ENCODE measurements at regions not wholly inside any gene's neighbourhood (a gene's known extent, or its start where the extent isn't known, plus 50 kb on each side); places are given as distances from the start of the nearest gene placed in this dataset.

- H3K9me3 ChIP-seq (ENCODE audit: insufficient read depth, low read depth, low read length): no peaks in the 10 kb centered on the region
- H3K4me1 ChIP-seq (ENCODE audit: insufficient read depth, low read length, poor library complexity, severe bottlenecking): no peaks in the 10 kb centered on the region
- no peaks in the 10 kb centered on the region for H3K79me2 ChIP-seq (ENCODE audit: insufficient read depth, low read length)
- no peak overlapping the region for H3K4me3 ChIP-seq (ENCODE audit: low read length, poor library complexity, severe bottlenecking)
- no peak overlapping the region for H2AFZ ChIP-seq (ENCODE audit: low read length)
- H3K36me3 ChIP-seq (ENCODE audit: insufficient read depth, low read length): no peaks in the 10 kb centered on the region
- no peak for TF ChIP-seq EZH2phosphoT487 (IDR thresholded peaks at IDR 0.05; ENCODE audit: borderline replicate concordance)
- no peaks in the 10 kb centered on the region for H3K9me2 ChIP-seq (replicated peaks; ENCODE audit: low read depth, low read length)
- no peaks in the 10 kb centered on the region for H4K20me1 ChIP-seq (ENCODE audit: insufficient read depth, low read length, poor library complexity, severe bottlenecking)
- H3K4me2 ChIP-seq (ENCODE audit: low read depth, low read length, poor library complexity, severe bottlenecking): no peak overlapping the region
- no peak overlapping the region for H3K9ac ChIP-seq (ENCODE audit: low read depth, low read length, poor library complexity, severe bottlenecking)
- H3F3A ChIP-seq (ENCODE audit: low read depth): no peaks in the 10 kb centered on the region
- H3K27me3 ChIP-seq (ENCODE audit: insufficient read depth, low read length, poor library complexity, severe bottlenecking): no peaks in the 10 kb centered on the region
Observed at GRCh38 chr4:17170131-17170530, 271.7 kb upstream of the LDB2 start.

DNA sequence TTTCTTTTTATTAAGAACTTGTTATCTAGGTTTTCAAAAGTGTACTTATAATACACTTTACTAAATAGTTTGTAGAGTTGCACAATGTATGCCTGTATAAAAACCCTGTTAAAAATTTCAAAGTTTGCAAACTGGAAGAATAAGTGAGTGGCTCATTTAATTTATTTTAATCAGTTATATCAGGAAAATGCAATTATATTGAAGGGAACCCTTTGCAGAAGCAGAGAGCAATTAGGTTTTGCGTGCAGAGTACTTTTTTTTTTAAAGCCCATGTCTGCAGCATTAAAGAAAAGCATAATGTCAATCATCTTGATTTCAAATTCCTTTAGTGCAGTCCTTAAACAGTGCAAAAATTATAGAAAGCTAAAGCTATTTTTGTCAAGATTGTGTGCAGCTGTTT lies 271.3 kb upstream of the LDB2 start:
- no peak overlapping the region for H3K4me3 ChIP-seq (ENCODE audit: low read length, poor library complexity, severe bottlenecking)
- TF ChIP-seq EZH2phosphoT487 (IDR thresholded peaks at IDR 0.05; ENCODE audit: borderline replicate concordance): no peak
- no peaks in the 10 kb centered on the region for H3K4me1 ChIP-seq (ENCODE audit: insufficient read depth, low read length, poor library complexity, severe bottlenecking)
- no peaks in the 10 kb centered on the region for H3K9me3 ChIP-seq (ENCODE audit: insufficient read depth, low read depth, low read length)
- H4K20me1 ChIP-seq (ENCODE audit: insufficient read depth, low read length, poor library complexity, severe bottlenecking): no peaks in the 10 kb centered on the region
- no peak overlapping the region for H2AFZ ChIP-seq (ENCODE audit: low read length)
- no peaks in the 10 kb centered on the region for H3K27me3 ChIP-seq (ENCODE audit: insufficient read depth, low read length, poor library complexity, severe bottlenecking)
- H3K9ac ChIP-seq (ENCODE audit: low read depth, low read length, poor library complexity, severe bottlenecking): no peak overlapping the region
- no peaks in the 10 kb centered on the region for H3K9me2 ChIP-seq (replicated peaks; ENCODE audit: low read depth, low read length)
- H3K79me2 ChIP-seq (ENCODE audit: insufficient read depth, low read length): no peaks in the 10 kb centered on the region
- no peaks in the 10 kb centered on the region for H3F3A ChIP-seq (ENCODE audit: low read depth)
- H3K4me2 ChIP-seq (ENCODE audit: low read depth, low read length, poor library complexity, severe bottlenecking): no peak overlapping the region
- no peaks in the 10 kb centered on the region for H3K36me3 ChIP-seq (ENCODE audit: insufficient read depth, low read length)

DNA sequence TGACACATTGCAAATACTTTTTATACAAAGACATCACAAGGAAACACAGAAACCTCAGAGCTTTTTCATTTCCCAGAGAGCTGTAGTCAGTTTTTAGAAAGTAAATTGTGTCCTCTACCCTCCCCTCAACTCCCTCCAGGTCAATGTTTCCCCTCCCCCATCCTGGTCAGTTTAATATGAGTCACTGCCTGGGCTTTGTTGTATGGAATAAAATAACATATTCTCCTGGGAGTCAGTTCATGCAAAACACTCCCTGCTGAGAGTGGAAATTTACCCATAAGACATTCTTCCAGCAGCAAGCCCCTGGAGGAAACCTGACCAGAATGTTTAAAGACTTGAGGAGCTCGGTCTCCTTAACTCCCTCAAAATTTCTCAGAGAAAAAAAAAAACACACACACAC lies 270.1 kb upstream of the LDB2 start:
- H3F3A ChIP-seq (ENCODE audit: low read depth): no peaks in the 10 kb centered on the region
- no peaks in the 10 kb centered on the region for H3K9me2 ChIP-seq (replicated peaks; ENCODE audit: low read depth, low read length)
- no peaks in the 10 kb centered on the region for H3K79me2 ChIP-seq (ENCODE audit: insufficient read depth, low read length)
- no peaks in the 10 kb centered on the region for H3K27me3 ChIP-seq (ENCODE audit: insufficient read depth, low read length, poor library complexity, severe bottlenecking)
- no peak overlapping the region for H3K4me3 ChIP-seq (ENCODE audit: low read length, poor library complexity, severe bottlenecking)
- H2AFZ ChIP-seq (ENCODE audit: low read length): no peak overlapping the region
- H3K4me1 ChIP-seq (ENCODE audit: insufficient read depth, low read length, poor library complexity, severe bottlenecking): no peaks in the 10 kb centered on the region
- no peak for TF ChIP-seq EZH2phosphoT487 (IDR thresholded peaks at IDR 0.05; ENCODE audit: borderline replicate concordance)
- TF ChIP-seq, protein P1, sequence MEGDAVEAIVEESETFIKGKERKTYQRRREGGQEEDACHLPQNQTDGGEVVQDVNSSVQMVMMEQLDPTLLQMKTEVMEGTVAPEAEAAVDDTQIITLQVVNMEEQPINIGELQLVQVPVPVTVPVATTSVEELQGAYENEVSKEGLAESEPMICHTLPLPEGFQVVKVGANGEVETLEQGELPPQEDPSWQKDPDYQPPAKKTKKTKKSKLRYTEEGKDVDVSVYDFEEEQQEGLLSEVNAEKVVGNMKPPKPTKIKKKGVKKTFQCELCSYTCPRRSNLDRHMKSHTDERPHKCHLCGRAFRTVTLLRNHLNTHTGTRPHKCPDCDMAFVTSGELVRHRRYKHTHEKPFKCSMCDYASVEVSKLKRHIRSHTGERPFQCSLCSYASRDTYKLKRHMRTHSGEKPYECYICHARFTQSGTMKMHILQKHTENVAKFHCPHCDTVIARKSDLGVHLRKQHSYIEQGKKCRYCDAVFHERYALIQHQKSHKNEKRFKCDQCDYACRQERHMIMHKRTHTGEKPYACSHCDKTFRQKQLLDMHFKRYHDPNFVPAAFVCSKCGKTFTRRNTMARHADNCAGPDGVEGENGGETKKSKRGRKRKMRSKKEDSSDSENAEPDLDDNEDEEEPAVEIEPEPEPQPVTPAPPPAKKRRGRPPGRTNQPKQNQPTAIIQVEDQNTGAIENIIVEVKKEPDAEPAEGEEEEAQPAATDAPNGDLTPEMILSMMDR (conservative IDR thresholded peaks at IDR 0.05; ENCODE audit: low read length): no peak
- no peaks in the 10 kb centered on the region for H4K20me1 ChIP-seq (ENCODE audit: insufficient read depth, low read length, poor library complexity, severe bottlenecking)
- no peak overlapping the region for H3K9ac ChIP-seq (ENCODE audit: low read depth, low read length, poor library complexity, severe bottlenecking)
- H3K9me3 ChIP-seq (ENCODE audit: insufficient read depth, low read depth, low read length): no peaks in the 10 kb centered on the region
- H3K4me2 ChIP-seq (ENCODE audit: low read depth, low read length, poor library complexity, severe bottlenecking): no peak overlapping the region
- H3K36me3 ChIP-seq (ENCODE audit: insufficient read depth, low read length): no peaks in the 10 kb centered on the region

DNA sequence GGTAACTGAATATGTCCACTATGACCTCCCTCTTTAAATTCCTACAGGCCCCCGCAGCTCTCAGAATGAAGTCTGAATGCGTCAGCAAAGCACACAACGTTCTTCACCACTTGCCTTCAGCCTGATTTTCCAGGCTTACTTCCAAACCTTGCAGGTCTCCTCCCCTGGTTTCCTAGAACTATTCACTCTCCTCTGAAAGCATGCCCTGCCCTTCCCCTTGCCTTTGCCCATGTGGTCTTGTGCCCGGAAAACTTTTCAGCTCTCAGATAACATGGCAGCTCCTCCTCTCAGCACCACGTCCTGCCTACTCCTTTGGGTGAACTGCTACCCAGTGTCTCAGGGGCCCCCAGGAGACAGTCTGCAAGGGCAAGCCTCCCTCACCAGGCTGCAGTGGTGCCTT lies 268.5 kb upstream of the LDB2 start:
- no peaks in the 10 kb centered on the region for H3F3A ChIP-seq (ENCODE audit: low read depth)
- H3K36me3 ChIP-seq (ENCODE audit: insufficient read depth, low read length): no peaks in the 10 kb centered on the region
- H3K4me2 ChIP-seq (ENCODE audit: low read depth, low read length, poor library complexity, severe bottlenecking): no peak overlapping the region

More for the DNA sequence above, 268.5 kb upstream of the LDB2 start:
- Histone ChIP-seq H3K9me3 (ENCODE audit: insufficient read depth, low read depth, low read length) (0 out of 2 replicates have a peak, but pooled peaks cover under 1% of the 10 kb centered on the region), H3K9ac (ENCODE audit: low read depth, low read length, poor library complexity, severe bottlenecking) (no peak overlapping the region), H3K4me3 (ENCODE audit: low read length, poor library complexity, severe bottlenecking) (no peak overlapping the region), H3K27me3 (ENCODE audit: insufficient read depth, low read length, poor library complexity, severe bottlenecking) (no peaks in the 10 kb centered on the region), H4K20me1 (ENCODE audit: insufficient read depth, low read length, poor library complexity, severe bottlenecking) (no peaks in the 10 kb centered on the region), H2AFZ (ENCODE audit: low read length) (no peak overlapping the region), H3K9me2 (replicated peaks; ENCODE audit: low read depth, low read length) (no peaks in the 10 kb centered on the region), H3K79me2 (ENCODE audit: insufficient read depth, low read length) (no peaks in the 10 kb centered on the region), H3K4me1 (ENCODE audit: insufficient read depth, low read length, poor library complexity, severe bottlenecking) (no peaks in the 10 kb centered on the region)
- no peak for TF ChIP-seq EZH2phosphoT487 (IDR thresholded peaks at IDR 0.05; ENCODE audit: borderline replicate concordance)
- TF ChIP-seq, protein P1 (conservative IDR thresholded peaks at IDR 0.05; ENCODE audit: low read length): no peak

Measured in Loucy (cell line).